ENCODE measurements at regions not wholly inside any gene's neighbourhood (a gene's known extent, or its start where the extent isn't known, plus 50 kb on each side); places are given as distances from the start of the nearest gene placed in this dataset.

DNA sequence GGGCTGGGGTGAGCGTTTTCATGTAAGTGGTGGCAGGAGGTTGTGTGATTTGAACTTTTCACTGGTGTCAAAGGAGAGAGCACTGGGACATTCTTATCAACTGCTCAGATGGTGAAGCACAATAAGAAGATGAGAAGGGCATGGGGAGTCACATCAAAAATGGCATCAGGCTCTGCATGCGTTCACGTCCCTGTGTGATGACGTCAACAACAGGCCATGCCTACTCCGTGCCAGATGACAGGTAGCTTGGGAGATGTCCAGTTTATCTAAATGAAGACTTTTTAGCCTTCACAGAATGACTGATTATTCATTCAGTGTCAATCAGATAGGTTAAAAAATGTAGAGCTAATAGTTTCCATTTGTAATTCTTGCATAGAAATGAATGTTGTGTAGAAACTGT, 264.3 kb upstream of the POM121L12 start:
- H3K4me3 ChIP-seq (ENCODE audit: low read depth, low read length), result no peak overlapping the region
- DNase-seq (ENCODE audit: low read depth), result no peak
- TF ChIP-seq, protein P1, sequence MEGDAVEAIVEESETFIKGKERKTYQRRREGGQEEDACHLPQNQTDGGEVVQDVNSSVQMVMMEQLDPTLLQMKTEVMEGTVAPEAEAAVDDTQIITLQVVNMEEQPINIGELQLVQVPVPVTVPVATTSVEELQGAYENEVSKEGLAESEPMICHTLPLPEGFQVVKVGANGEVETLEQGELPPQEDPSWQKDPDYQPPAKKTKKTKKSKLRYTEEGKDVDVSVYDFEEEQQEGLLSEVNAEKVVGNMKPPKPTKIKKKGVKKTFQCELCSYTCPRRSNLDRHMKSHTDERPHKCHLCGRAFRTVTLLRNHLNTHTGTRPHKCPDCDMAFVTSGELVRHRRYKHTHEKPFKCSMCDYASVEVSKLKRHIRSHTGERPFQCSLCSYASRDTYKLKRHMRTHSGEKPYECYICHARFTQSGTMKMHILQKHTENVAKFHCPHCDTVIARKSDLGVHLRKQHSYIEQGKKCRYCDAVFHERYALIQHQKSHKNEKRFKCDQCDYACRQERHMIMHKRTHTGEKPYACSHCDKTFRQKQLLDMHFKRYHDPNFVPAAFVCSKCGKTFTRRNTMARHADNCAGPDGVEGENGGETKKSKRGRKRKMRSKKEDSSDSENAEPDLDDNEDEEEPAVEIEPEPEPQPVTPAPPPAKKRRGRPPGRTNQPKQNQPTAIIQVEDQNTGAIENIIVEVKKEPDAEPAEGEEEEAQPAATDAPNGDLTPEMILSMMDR (IDR thresholded peaks at IDR 0.05; ENCODE audit: low read depth, low read length, missing control alignments), result no peak

DNA sequence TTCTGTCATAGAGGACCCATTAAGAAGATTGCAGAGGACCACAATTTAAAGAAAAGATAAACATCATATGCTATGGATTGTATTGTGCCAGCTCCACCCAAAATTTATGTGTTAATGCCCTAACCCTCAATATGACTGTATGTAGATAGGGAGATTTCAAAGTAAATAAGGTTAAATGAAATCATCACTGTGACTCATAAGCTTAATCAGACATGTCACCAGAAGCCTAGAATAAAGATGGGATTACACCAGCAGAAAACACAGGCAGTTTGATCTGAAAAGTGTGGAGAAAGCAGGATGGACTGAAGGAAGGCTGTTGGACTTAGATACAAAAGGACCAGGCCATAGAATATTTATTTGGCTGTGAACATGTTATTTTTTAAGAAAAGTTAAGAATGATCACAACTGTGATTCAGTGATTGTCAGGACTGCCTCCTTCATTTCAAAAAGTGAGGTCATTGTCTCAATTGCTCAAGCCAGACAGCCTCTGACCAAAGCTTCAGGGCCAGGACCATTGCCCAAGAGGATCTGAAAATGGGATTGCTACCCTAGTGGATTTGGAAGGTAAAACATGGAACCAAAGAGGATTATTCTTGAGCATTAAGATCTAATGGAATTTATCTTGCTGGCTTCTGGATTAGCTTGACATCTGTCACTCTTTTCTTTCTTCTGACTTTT, 270.8 kb upstream of the POM121L12 start:
- no peak for DNase-seq (ENCODE audit: low read depth)
- no peak overlapping the region for H3K4me3 ChIP-seq (ENCODE audit: low read depth, low read length)
- TF ChIP-seq, protein P1 (IDR thresholded peaks at IDR 0.05; ENCODE audit: low read depth, low read length, missing control alignments), result no peak

DNA sequence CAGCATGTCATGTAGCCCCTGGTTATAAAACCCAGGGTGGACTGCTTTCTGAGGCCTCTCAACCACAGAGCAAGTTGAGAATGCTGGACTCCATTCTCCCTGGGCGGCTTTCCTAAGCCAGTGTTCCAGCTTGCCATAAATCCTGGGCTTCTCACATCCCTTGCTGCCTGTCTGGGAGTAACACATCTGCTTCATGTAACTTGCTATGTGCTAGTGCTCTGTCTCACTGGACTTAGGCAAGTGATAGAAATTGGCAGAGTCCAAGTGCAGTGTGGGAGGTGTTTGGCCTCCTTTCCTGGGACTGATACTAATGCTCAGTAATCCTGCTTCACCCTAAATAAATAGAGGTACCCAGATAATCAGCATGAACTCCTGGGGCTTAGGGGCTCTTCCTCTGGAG, 277.1 kb upstream of the POM121L12 start:
- no peak overlapping the region for H3K4me3 ChIP-seq (ENCODE audit: low read depth, low read length)
- TF ChIP-seq, protein P1 (IDR thresholded peaks at IDR 0.05; ENCODE audit: low read depth, low read length, missing control alignments), result no peak
- DNase-seq (ENCODE audit: low read depth), result no peak

DNA sequence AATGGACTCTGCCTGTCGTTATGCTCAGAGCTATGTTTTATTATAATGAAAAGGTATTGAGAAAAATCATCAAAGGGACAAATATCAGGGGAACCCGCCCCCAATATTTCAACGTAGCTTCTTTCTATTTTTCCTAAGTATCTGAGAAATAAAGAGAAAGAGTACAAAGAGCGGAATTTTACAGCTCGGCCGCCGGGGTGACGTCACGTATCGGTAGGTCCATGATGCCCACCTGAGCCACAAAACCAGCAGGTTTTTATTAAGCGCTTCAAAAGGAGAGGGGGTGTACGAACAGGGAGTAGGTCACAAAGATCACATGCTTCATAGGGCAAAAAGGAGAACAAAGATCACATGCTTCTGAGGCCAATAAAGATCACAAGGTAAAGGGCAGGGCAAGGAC, 281.6 kb upstream of the POM121L12 start:
- DNase-seq (ENCODE audit: low read depth), result no peak
- H3K4me3 ChIP-seq (ENCODE audit: low read depth, low read length), result no peak overlapping the region
- TF ChIP-seq, protein P1 (IDR thresholded peaks at IDR 0.05; ENCODE audit: low read depth, low read length, missing control alignments), result no peak

DNA sequence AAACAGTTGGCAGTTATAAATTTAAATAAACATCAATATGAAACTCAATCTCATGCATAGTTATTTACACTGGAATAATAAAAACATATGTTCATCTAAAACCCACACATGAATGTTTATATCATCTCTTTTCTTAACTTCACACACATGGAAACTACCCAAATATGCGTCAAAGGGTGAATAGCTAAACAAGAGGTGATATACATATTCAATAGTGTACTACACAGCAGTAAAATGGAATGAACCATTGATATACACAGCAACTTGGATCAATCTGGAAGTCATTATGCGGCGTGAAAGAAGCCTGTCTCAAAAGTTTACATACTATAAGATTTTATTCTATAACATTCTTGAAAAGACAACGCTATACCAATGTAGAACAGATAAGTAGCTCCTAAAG, 282.5 kb upstream of the POM121L12 start:
- no peak overlapping the region for H3K4me3 ChIP-seq (ENCODE audit: low read depth, low read length)
- TF ChIP-seq, protein P1 (IDR thresholded peaks at IDR 0.05; ENCODE audit: low read depth, low read length, missing control alignments), result no peak
- no peak for DNase-seq (ENCODE audit: low read depth)

DNA sequence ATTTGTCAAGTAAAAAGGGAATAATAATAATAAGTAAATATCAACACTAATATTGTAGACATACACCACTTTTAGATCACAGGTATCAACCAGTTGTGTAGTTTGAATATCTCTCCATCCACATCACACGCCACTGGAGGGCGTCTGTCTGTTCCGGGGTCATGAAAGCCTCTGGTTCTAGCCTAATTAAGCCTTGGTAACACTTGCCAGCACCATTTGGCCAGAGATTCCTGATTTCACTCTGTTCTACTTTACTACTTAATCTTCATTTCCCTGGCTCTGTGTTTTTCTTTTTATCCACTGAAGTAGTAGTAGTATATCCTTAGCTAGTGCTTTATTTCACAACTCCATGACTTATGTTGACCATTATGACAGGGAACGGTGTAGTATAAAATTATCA, 285.6 kb upstream of the POM121L12 start:
- TF ChIP-seq, protein P1 (IDR thresholded peaks at IDR 0.05; ENCODE audit: low read depth, low read length, missing control alignments), result no peak
- DNase-seq (ENCODE audit: low read depth), result no peak
- H3K4me3 ChIP-seq (ENCODE audit: low read depth, low read length), result no peak overlapping the region

DNA sequence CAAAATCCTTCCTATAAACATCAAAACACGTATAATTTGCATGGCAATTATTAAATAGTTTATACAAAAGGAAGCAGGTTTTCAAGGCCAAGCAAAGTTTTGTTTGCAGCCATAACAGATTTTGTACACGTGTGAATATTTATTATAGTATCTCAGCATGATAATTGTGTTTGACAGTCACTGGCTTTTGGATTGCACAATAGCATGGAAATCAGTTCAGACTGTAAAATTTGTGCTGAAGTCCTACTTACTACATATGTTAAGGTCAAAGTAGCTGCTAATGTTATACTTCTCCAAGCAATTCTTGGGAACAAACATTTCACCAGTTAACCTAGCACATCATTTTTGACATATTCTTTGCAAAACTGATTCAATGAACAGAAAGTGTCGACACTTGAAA, 287.6 kb upstream of the POM121L12 start:
- H3K4me3 ChIP-seq (ENCODE audit: low read depth, low read length), result no peak overlapping the region
- no peak for DNase-seq (ENCODE audit: low read depth)
- TF ChIP-seq, protein P1 (IDR thresholded peaks at IDR 0.05; ENCODE audit: low read depth, low read length, missing control alignments), result no peak
